ENCODE measurements at regions not wholly inside any gene's neighbourhood (a gene's known extent, or its start where the extent isn't known, plus 50 kb on each side); places are given as distances from the start of the nearest gene placed in this dataset.

GRCh38 chr3:132787616-132788300, 65.5 kb upstream of the NPHP3 start:
- H3K27ac ChIP-seq = no peak overlapping the region

GRCh38 chr3:132786890-132787289, 64.7 kb upstream of the NPHP3 start:
- Histone ChIP-seq H3K27me3 (replicated peaks) (no peaks in the 10 kb centered on the region), H3K36me3 (replicated peaks) (no peaks in the 10 kb centered on the region), H3K4me3 (ENCODE audit: low read depth, low read length) (no peak overlapping the region), H3K27ac (no peak overlapping the region)
- no peak for DNase-seq
- no peak for TF ChIP-seq CTCF (IDR thresholded peaks at IDR 0.05; ENCODE audit: low read depth, low read length, missing control alignments)
- in situ Hi-C loops (cut with HindIII; ENCODE audit: low pct_ligation_motif_present, low sequenced_read_pairs) = no loop called here

More at GRCh38 chr3:132787616-132788300, 65.5 kb upstream of the NPHP3 start:
- Histone ChIP-seq H3K27me3 (replicated peaks) (no peaks in the 10 kb centered on the region), H3K36me3 (replicated peaks) (no peaks in the 10 kb centered on the region), H3K4me3 (ENCODE audit: low read depth, low read length) (no peak overlapping the region)
- no peak for TF ChIP-seq CTCF (IDR thresholded peaks at IDR 0.05; ENCODE audit: low read depth, low read length, missing control alignments)
- DNase-seq = peak; percentile 25
- in situ Hi-C loops (cut with HindIII; ENCODE audit: low pct_ligation_motif_present, low sequenced_read_pairs) = no loop called here

- no peaks in the 10 kb centered on the region for H3K27me3 ChIP-seq (replicated peaks)
- no peaks in the 10 kb centered on the region for H3K36me3 ChIP-seq (replicated peaks)
- DNase-seq = no peak
- H3K4me3 ChIP-seq (ENCODE audit: low read depth, low read length) = no peak overlapping the region
- no peak overlapping the region for H3K27ac ChIP-seq
- in situ Hi-C loops (cut with HindIII; ENCODE audit: low pct_ligation_motif_present, low sequenced_read_pairs) = no loop called here
- no peak for TF ChIP-seq CTCF (IDR thresholded peaks at IDR 0.05; ENCODE audit: low read depth, low read length, missing control alignments)
Observed at GRCh38 chr3:132785292-132785691, 63.1 kb upstream of the NPHP3 start.

GRCh38 chr3:132784502-132785025, 62.4 kb upstream of the NPHP3 start:
- Histone ChIP-seq H3K36me3 (replicated peaks) (no peaks in the 10 kb centered on the region), H3K27ac (no peak overlapping the region), H3K4me3 (ENCODE audit: low read depth, low read length) (no peak overlapping the region), H3K27me3 (replicated peaks) (no peaks in the 10 kb centered on the region)
- no peak for DNase-seq
- no peak for TF ChIP-seq CTCF (IDR thresholded peaks at IDR 0.05; ENCODE audit: low read depth, low read length, missing control alignments)
- in situ Hi-C loops (cut with HindIII; ENCODE audit: low pct_ligation_motif_present, low sequenced_read_pairs) = no loop called here

- H3K27ac ChIP-seq = no peak overlapping the region
- no peaks in the 10 kb centered on the region for H3K27me3 ChIP-seq (replicated peaks)
- no peak for DNase-seq
- no peak for TF ChIP-seq CTCF (IDR thresholded peaks at IDR 0.05; ENCODE audit: low read depth, low read length, missing control alignments)
- no peaks in the 10 kb centered on the region for H3K36me3 ChIP-seq (replicated peaks)
- no peak overlapping the region for H3K4me3 ChIP-seq (ENCODE audit: low read depth, low read length)
- in situ Hi-C loops (cut with HindIII; ENCODE audit: low pct_ligation_motif_present, low sequenced_read_pairs) = no loop called here
Observed at GRCh38 chr3:132783152-132783551, 60.9 kb upstream of the NPHP3 start.

GRCh38 chr3:132781922-132782321, 59.7 kb upstream of the NPHP3 start:
- H3K4me3 ChIP-seq (ENCODE audit: low read depth, low read length) = no peak overlapping the region
- DNase-seq = no peak
- no peak for TF ChIP-seq CTCF (IDR thresholded peaks at IDR 0.05; ENCODE audit: low read depth, low read length, missing control alignments)
- H3K27me3 ChIP-seq (replicated peaks) = no peaks in the 10 kb centered on the region
- in situ Hi-C loops (cut with HindIII; ENCODE audit: low pct_ligation_motif_present, low sequenced_read_pairs) = no loop called here
- H3K36me3 ChIP-seq (replicated peaks) = no peaks in the 10 kb centered on the region
- no peak overlapping the region for H3K27ac ChIP-seq

Data from brain microvascular endothelial cell (primary cell).